WTC11 (cell line): ENCODE measurements at regions not wholly inside any gene's neighbourhood (a gene's known extent, or its start where the extent isn't known, plus 50 kb on each side); places are given as distances from the start of the nearest gene placed in this dataset.

Source experiments
- ATF2 ChIP-seq: sonication (generic); formaldehyde crosslinking; IDR thresholded peaks from 2 replicates; pipeline ENCODE4 v1.8.1; 2022; ENCODE audit warnings: low read depth, missing genetic modification reagents, borderline replicate concordance
- CBFB ChIP-seq: sonication (generic); formaldehyde crosslinking; IDR thresholded peaks from 2 replicates; pipeline ENCODE4 v1.8.1; 2022; ENCODE audit warnings: mild to moderate bottlenecking, low read depth, missing genetic modification reagents
- CREM ChIP-seq: sonication (generic); formaldehyde crosslinking; IDR thresholded peaks from 2 replicates; pipeline ENCODE4 v1.8.1; 2022; ENCODE audit warnings: mild to moderate bottlenecking, missing genetic modification reagents, moderate library complexity
- CTCF ChIP-seq: fragments of 200-600 bp; IDR thresholded peaks from 2 replicates; pipeline ENCODE4 v1.8.0; 2022; ENCODE audit warnings: antibody characterized with exemption
- EMX1 ChIP-seq: fragments of 250-450 bp; sonication (Bioruptor Pico); IDR thresholded peaks from 2 replicates; pipeline ENCODE4 v1.8.0; 2021; ENCODE audit warnings: mild to moderate bottlenecking
- ESRRA ChIP-seq: sonication (generic); formaldehyde crosslinking; IDR thresholded peaks from 2 replicates; pipeline ENCODE4 v1.8.1; 2022; ENCODE audit warnings: mild to moderate bottlenecking, missing genetic modification reagents, borderline replicate concordance
- HMGXB4 ChIP-seq: sonication (generic); formaldehyde crosslinking; IDR thresholded peaks from 2 replicates; pipeline ENCODE4 v1.8.1; 2023; ENCODE audit warnings: mild to moderate bottlenecking, moderate library complexity, missing genetic modification reagents
- MAX ChIP-seq: sonication (generic); formaldehyde crosslinking; IDR thresholded peaks from 2 replicates; pipeline ENCODE4 v1.8.0; 2022; ENCODE audit warnings: mild to moderate bottlenecking, missing genetic modification reagents
- TCF7 ChIP-seq: sonication (generic); formaldehyde crosslinking; IDR thresholded peaks from 2 replicates; pipeline ENCODE4 v1.8.0; 2022; ENCODE audit warnings: mild to moderate bottlenecking, low read depth, missing genetic modification reagents, moderate library complexity
- TEAD4 ChIP-seq: sonication (generic); formaldehyde crosslinking; IDR thresholded peaks from 2 replicates; pipeline ENCODE4 v1.8.0; 2022; ENCODE audit warnings: mild to moderate bottlenecking, missing genetic modification reagents
- USF2 ChIP-seq: sonication (generic); formaldehyde crosslinking; IDR thresholded peaks from 2 replicates; pipeline ENCODE4 v1.8.1; 2023; ENCODE audit warnings: mild to moderate bottlenecking, missing genetic modification reagents, moderate library complexity

- no peak for TF ChIP-seq ATF2 (CRISPR knock-in tag)
- no peak for TF ChIP-seq CTCF
- TF ChIP-seq ESRRA (CRISPR knock-in tag) = no peak
- TF ChIP-seq CBFB (CRISPR knock-in tag) = no peak
- no peak for TF ChIP-seq MAX (CRISPR knock-in tag)
- no peak for TF ChIP-seq HMGXB4
- TF ChIP-seq TCF7 = no peak
- no peak for TF ChIP-seq CREM (CRISPR knock-in tag)
- no peak for TF ChIP-seq USF2 (CRISPR knock-in tag)
- TF ChIP-seq EMX1 (CRISPR knock-in tag) = no peak
- no peak for TF ChIP-seq TEAD4
Observed at GRCh38 chr2:59195851-59196250, 954.7 kb upstream of the FANCL start.
